ENCODE measurements at regions not wholly inside any gene's neighbourhood (a gene's known extent, or its start where the extent isn't known, plus 50 kb on each side); places are given as distances from the start of the nearest gene placed in this dataset.

DNA sequence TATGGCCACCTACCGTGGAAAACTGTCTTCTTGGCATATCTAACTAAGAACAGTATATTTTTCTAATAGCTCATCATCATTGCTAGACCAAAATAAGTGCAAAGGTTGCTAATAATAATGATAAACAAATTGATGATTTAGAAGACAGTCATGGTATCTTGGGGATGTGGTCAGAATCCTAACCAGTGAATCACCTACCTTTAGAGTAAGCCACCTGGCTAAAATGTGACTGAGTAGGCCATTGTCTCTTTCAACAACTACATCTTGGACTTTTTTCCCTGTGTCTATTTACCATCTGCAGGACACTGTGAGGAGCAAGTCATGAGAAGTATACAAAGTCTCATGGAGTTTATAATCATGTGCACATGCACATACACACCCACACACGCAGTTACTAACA is 273.5 kb upstream of the SEMA6D start:
- no peak overlapping the region for H3K27ac ChIP-seq
- TF ChIP-seq, protein P1, sequence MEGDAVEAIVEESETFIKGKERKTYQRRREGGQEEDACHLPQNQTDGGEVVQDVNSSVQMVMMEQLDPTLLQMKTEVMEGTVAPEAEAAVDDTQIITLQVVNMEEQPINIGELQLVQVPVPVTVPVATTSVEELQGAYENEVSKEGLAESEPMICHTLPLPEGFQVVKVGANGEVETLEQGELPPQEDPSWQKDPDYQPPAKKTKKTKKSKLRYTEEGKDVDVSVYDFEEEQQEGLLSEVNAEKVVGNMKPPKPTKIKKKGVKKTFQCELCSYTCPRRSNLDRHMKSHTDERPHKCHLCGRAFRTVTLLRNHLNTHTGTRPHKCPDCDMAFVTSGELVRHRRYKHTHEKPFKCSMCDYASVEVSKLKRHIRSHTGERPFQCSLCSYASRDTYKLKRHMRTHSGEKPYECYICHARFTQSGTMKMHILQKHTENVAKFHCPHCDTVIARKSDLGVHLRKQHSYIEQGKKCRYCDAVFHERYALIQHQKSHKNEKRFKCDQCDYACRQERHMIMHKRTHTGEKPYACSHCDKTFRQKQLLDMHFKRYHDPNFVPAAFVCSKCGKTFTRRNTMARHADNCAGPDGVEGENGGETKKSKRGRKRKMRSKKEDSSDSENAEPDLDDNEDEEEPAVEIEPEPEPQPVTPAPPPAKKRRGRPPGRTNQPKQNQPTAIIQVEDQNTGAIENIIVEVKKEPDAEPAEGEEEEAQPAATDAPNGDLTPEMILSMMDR (IDR thresholded peaks at IDR 0.05) = no peak
- H3K9me3 ChIP-seq = no peaks in the 10 kb centered on the region
- no peak overlapping the region for H3K4me3 ChIP-seq (ENCODE audit: low read depth in 1 of 2, low read length in 1 of 2)
- no peaks in the 10 kb centered on the region for H3K36me3 ChIP-seq
- H3K4me1 ChIP-seq (ENCODE audit: control insufficient read depth in 1 of 2, insufficient read depth in 1 of 2, low read depth in 1 of 2, low read length in 1 of 2) = no peaks in the 10 kb centered on the region
- H3K27me3 ChIP-seq = no peaks in the 10 kb centered on the region

GRCh38 chr15:47445723-47446392 is 271.4 kb upstream of the SEMA6D start:
- H3K27me3 ChIP-seq = no peaks in the 10 kb centered on the region
- no peak overlapping the region for H3K4me3 ChIP-seq (ENCODE audit: low read depth in 1 of 2, low read length in 1 of 2)
- no peak overlapping the region for H3K27ac ChIP-seq
- no peaks in the 10 kb centered on the region for H3K4me1 ChIP-seq (ENCODE audit: control insufficient read depth in 1 of 2, insufficient read depth in 1 of 2, low read depth in 1 of 2, low read length in 1 of 2)
- TF ChIP-seq, protein P1 (IDR thresholded peaks at IDR 0.05) = no peak
- H3K9me3 ChIP-seq = no peaks in the 10 kb centered on the region
- H3K36me3 ChIP-seq = no peaks in the 10 kb centered on the region

DNA sequence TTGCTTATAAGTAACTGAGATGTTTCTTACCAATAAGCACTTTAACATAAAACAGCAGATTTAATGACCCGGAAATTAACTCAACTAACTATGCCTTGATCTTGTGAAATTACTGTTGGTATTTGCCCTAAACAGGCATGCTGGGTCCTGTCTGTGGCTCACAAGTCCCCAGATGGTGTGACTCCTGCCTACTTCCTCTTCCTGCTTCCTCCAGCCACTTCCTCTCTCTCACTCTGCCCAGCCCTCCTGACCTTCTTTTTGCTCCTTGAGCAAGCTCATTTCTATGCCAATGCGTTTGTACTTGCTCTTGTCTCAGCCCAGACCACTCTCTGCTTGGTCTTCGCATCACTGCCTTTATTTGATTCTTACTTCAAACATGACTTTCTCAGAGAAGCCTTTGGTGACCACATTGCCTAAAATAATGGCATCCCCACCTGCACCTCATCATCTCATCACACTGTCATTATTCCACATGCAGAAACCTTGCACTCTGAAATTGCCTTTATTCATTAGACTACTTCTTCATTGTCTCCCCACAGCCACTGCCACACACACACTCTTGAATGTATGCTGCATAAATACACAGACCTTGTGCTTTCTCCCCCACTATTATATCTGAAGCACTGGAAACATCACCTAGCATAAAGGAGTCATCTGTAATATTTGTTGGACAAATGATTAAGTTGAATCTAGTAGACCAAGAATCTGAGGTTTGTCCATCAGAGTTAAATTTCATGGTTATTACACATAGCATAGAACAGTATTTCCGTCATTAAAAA is 256.3 kb upstream of the SEMA6D start:
- Histone ChIP-seq H3K4me1 (ENCODE audit: control insufficient read depth in 1 of 2, insufficient read depth in 1 of 2, low read depth in 1 of 2, low read length in 1 of 2) (no peaks in the 10 kb centered on the region), H3K27ac (no peak overlapping the region), H3K4me3 (ENCODE audit: low read depth in 1 of 2, low read length in 1 of 2) (no peak overlapping the region), H3K36me3 (no peaks in the 10 kb centered on the region), H3K9me3 (no peaks in the 10 kb centered on the region), H3K27me3 (no peaks in the 10 kb centered on the region)
- TF ChIP-seq, protein P1 (IDR thresholded peaks at IDR 0.05) = no peak

- Histone ChIP-seq H3K27me3 (no peaks in the 10 kb centered on the region), H3K9me3 (no peaks in the 10 kb centered on the region), H3K4me1 (ENCODE audit: control insufficient read depth in 1 of 2, insufficient read depth in 1 of 2, low read depth in 1 of 2, low read length in 1 of 2) (no peaks in the 10 kb centered on the region), H3K36me3 (no peaks in the 10 kb centered on the region), H3K27ac (no peak overlapping the region), H3K4me3 (ENCODE audit: low read depth in 1 of 2, low read length in 1 of 2) (no peak overlapping the region)
- TF ChIP-seq, protein P1 (IDR thresholded peaks at IDR 0.05) = no peak
Measured at GRCh38 chr15:47461652-47462141, 255.6 kb upstream of the SEMA6D start.

- H3K27me3 ChIP-seq = no peaks in the 10 kb centered on the region
- TF ChIP-seq, protein P1 (IDR thresholded peaks at IDR 0.05) = no peak
- no peak overlapping the region for H3K4me3 ChIP-seq (ENCODE audit: low read depth in 1 of 2, low read length in 1 of 2)
- H3K36me3 ChIP-seq = no peaks in the 10 kb centered on the region
- no peaks in the 10 kb centered on the region for H3K4me1 ChIP-seq (ENCODE audit: control insufficient read depth in 1 of 2, insufficient read depth in 1 of 2, low read depth in 1 of 2, low read length in 1 of 2)
- H3K9me3 ChIP-seq = no peaks in the 10 kb centered on the region
- no peak overlapping the region for H3K27ac ChIP-seq
Measured at GRCh38 chr15:47466357-47466756, 250.9 kb upstream of the SEMA6D start.

Data from neutrophil (primary cell).